Esophagus muscularis mucosa (tissue), 4 donors: ENCODE measurements at regions not wholly inside any gene's neighbourhood (a gene's known extent, or its start where the extent isn't known, plus 50 kb on each side); places are given as distances from the start of the nearest gene placed in this dataset.

Experiments used
- CTCF ChIP-seq, 3 experiments: fragments of 200-600 bp in 2 of 3; fragments of 450-650 bp in 1 of 3; sonication (generic) in 2 of 3; IDR thresholded peaks; one replicate each; pipeline ENCODE4 v1.5.1; 2017 to 2019; ENCODE audit warnings: antibody characterized with exemption in 3 of 3, mild to moderate bottlenecking in 2 of 3, moderate library complexity in 1 of 3
- EP300 ChIP-seq: sonication (generic); formaldehyde crosslinking; IDR thresholded peaks from one replicate; pipeline ENCODE4 v1.6.1; 2017; ENCODE audit warnings: antibody characterized with exemption
- POLR2A ChIP-seq: fragments of 450-650 bp; IDR thresholded peaks from one replicate; pipeline ENCODE4 v1.6.1; 2017; ENCODE audit warnings: antibody characterized with exemption, moderate library complexity, mild to moderate bottlenecking, low read depth
- POLR2AphosphoS5 ChIP-seq, 2 donors: sonication (generic); formaldehyde crosslinking; IDR thresholded peaks; one replicate each; pipeline ENCODE4 v1.6.1; 2017; ENCODE audit warnings: antibody characterized with exemption in 2 of 2

GRCh38 chr21:35850542-35851103 is 209.7 kb downstream of the SETD4 start:
- TF ChIP-seq POLR2A (no peak), POLR2AphosphoS5 (IDR thresholded peaks at IDR 0.05) (no peak), CTCF (IDR thresholded peaks at IDR 0.05) (no peak), EP300 (no peak)
